Neural crest cell (in vitro differentiated cells): ENCODE measurements at regions not wholly inside any gene's neighbourhood (a gene's known extent, or its start where the extent isn't known, plus 50 kb on each side); places are given as distances from the start of the nearest gene placed in this dataset.
A peak's percentile ranks its signal among the peaks of the same experiment; 100 is the strongest.

Experiments
- DNase-seq: peaks from one replicate; pipeline ENCODE4 v3.0.0; 2021; ENCODE audit warnings: low read depth, mixed read lengths, low spot score
- H3K27ac Mint-ChIP-seq: one replicate; pipeline ENCODE4 v1.8.0; 2021; ENCODE audit warnings: mild to moderate bottlenecking, mixed read lengths; ENCODE audit not compliant: unreplicated experiment
- H3K27me3 Mint-ChIP-seq: 2 replicates; pipeline ENCODE4 v1.8.0; 2021; ENCODE audit warnings: low read depth, mild to moderate bottlenecking, mixed read lengths
- H3K36me3 Mint-ChIP-seq: 2 replicates; pipeline ENCODE4 v1.8.0; 2021; ENCODE audit warnings: low read depth, mild to moderate bottlenecking, mixed read lengths
- H3K4me1 Mint-ChIP-seq: 2 replicates; pipeline ENCODE4 v1.8.0; 2021; ENCODE audit warnings: mixed read lengths
- H3K4me3 Mint-ChIP-seq: one replicate; pipeline ENCODE4 v1.8.0; 2021; ENCODE audit warnings: mild to moderate bottlenecking, mixed read lengths
- H3K9me3 Mint-ChIP-seq: 2 replicates; pipeline ENCODE4 v1.8.0; 2021; ENCODE audit warnings: mixed read lengths
- CTCF ChIP-seq: fragments of 200-600 bp; sonication (generic); conservative IDR thresholded peaks from 2 replicates; pipeline ENCODE4 v1.5.0; 2021; ENCODE audit warnings: antibody characterized with exemption, mild to moderate bottlenecking

GRCh38 chr10:21030091-21030490 is 133.0 kb upstream of the NEBL start:
- no peaks in the 10 kb centered on the region for H3K27me3 Mint-ChIP-seq
- H3K4me1 Mint-ChIP-seq, result peaks cover 8% of the 10 kb centered on the region
- peaks cover 4% of the 10 kb centered on the region for H3K36me3 Mint-ChIP-seq
- peaks cover 8% of the 10 kb centered on the region for H3K9me3 Mint-ChIP-seq
- no peak for TF ChIP-seq CTCF
- H3K27ac Mint-ChIP-seq, result no peak overlapping the region
- DNase-seq, result no peak
- no peak overlapping the region for H3K4me3 Mint-ChIP-seq

- no peaks in the 10 kb centered on the region for H3K4me1 Mint-ChIP-seq
- no peak overlapping the region for H3K4me3 Mint-ChIP-seq
- H3K9me3 Mint-ChIP-seq, result peaks cover 4% of the 10 kb centered on the region
- H3K27me3 Mint-ChIP-seq, result no peaks in the 10 kb centered on the region
- DNase-seq, result no peak
- H3K27ac Mint-ChIP-seq, result no peak overlapping the region
- TF ChIP-seq CTCF, result no peak
- H3K36me3 Mint-ChIP-seq, result peaks cover 5% of the 10 kb centered on the region
Measured at GRCh38 chr10:21022821-21023220, 125.7 kb upstream of the NEBL start.

- peaks cover 5% of the 10 kb centered on the region for H3K36me3 Mint-ChIP-seq
- TF ChIP-seq CTCF, result peak; percentile 35
- H3K27ac Mint-ChIP-seq, result no peak overlapping the region
- peaks cover 4% of the 10 kb centered on the region for H3K9me3 Mint-ChIP-seq
- H3K4me1 Mint-ChIP-seq, result no peaks in the 10 kb centered on the region
- no peak for DNase-seq
- no peak overlapping the region for H3K4me3 Mint-ChIP-seq
- H3K27me3 Mint-ChIP-seq, result no peaks in the 10 kb centered on the region
Measured at GRCh38 chr10:21021843-21022594, 124.9 kb upstream of the NEBL start.

GRCh38 chr10:21021231-21021630 is 124.1 kb upstream of the NEBL start:
- Mint-ChIP-seq H3K36me3 (peaks cover 5% of the 10 kb centered on the region), H3K9me3 (peaks cover 4% of the 10 kb centered on the region), H3K27ac (no peak overlapping the region), H3K4me1 (no peaks in the 10 kb centered on the region), H3K4me3 (no peak overlapping the region), H3K27me3 (no peaks in the 10 kb centered on the region)
- DNase-seq, result no peak
- no peak for TF ChIP-seq CTCF

GRCh38 chr10:21020545-21020944 is 123.4 kb upstream of the NEBL start:
- Mint-ChIP-seq H3K9me3 (peaks cover 4% of the 10 kb centered on the region), H3K36me3 (peaks cover 5% of the 10 kb centered on the region), H3K4me1 (no peaks in the 10 kb centered on the region), H3K27ac (no peak overlapping the region), H3K27me3 (no peaks in the 10 kb centered on the region), H3K4me3 (no peak overlapping the region)
- TF ChIP-seq CTCF, result peak; percentile 32
- DNase-seq, result no peak
